ENCODE measurements at regions not wholly inside any gene's neighbourhood (a gene's known extent, or its start where the extent isn't known, plus 50 kb on each side); places are given as distances from the start of the nearest gene placed in this dataset.

- TF ChIP-seq CTCF (IDR thresholded peaks at IDR 0.05 in 8 of 11, conservative IDR thresholded peaks at IDR 0.05 in 3 of 11) (no peak), POLR2AphosphoS5 (IDR thresholded peaks at IDR 0.05) (no peak), POLR2A (IDR thresholded peaks at IDR 0.05) (no peak)
Measured at GRCh38 chr4:1543561-1543960, 137.3 kb upstream of the NKX1-1 start.
